Fibroblast of lung (primary cell): ENCODE measurements at regions not wholly inside any gene's neighbourhood (a gene's known extent, or its start where the extent isn't known, plus 50 kb on each side); places are given as distances from the start of the nearest gene placed in this dataset.
"Not testable (repeated sequence)": the region's sequence is repeated elsewhere in the genome, so short reads cannot be mapped to it uniquely, and the experiment has no call there.

Experiments used
- DNase-seq, 2 donors: peaks; one replicate each; pipeline versions ENCODE4 v3.0.0 to v3.0.0-alpha.2; 2010; ENCODE audit warnings: low read depth in 2 of 2
- H2AFZ ChIP-seq: 2 replicates; pipeline ENCODE4 v1.5.1; 2012; ENCODE audit warnings: low read length, control low read depth, inconsistent platforms
- H3K27ac ChIP-seq: 2 replicates; pipeline ENCODE4 v1.5.1; 2011; ENCODE audit warnings: low read length, control low read depth; ENCODE audit not compliant: insufficient read depth
- H3K27me3 ChIP-seq: 2 replicates; pipeline ENCODE4 v1.5.1; 2011; ENCODE audit warnings: mild to moderate bottlenecking, low read length; ENCODE audit not compliant: control insufficient read depth, insufficient read depth
- H3K36me3 ChIP-seq: 2 replicates; pipeline ENCODE4 v1.5.1; 2011; ENCODE audit warnings: low read length; ENCODE audit not compliant: control insufficient read depth, insufficient read depth
- H3K4me1 ChIP-seq: 2 replicates; pipeline ENCODE4 v1.5.1; 2011; ENCODE audit warnings: low read length; ENCODE audit not compliant: control insufficient read depth, insufficient read depth; ENCODE audit errors: extremely low read depth
- H3K4me2 ChIP-seq: 2 replicates; pipeline ENCODE4 v1.5.1; 2011; ENCODE audit warnings: low read length, control low read depth; ENCODE audit not compliant: insufficient read depth; ENCODE audit errors: extremely low read depth
- H3K4me3 ChIP-seq, 4 experiments: fragments of 200-600 bp in 1 of 4; sonication (generic) in 1 of 4; replicated peaks in 1 of 4; 2 replicates each; pipeline ENCODE4 v1.5.1; 2011 to 2016; ENCODE audit warnings: low read length in 4 of 4, low read depth in 3 of 4, mild to moderate bottlenecking in 3 of 4, control low read depth in 2 of 4, inconsistent platforms in 1 of 4, mixed read lengths in 1 of 4; ENCODE audit not compliant: insufficient read depth in 1 of 4; ENCODE audit errors: control extremely low read depth in 1 of 4
- H3K79me2 ChIP-seq: 2 replicates; pipeline ENCODE4 v1.5.1; 2012; ENCODE audit warnings: mild to moderate bottlenecking, low read length, inconsistent platforms; ENCODE audit not compliant: control insufficient read depth, insufficient read depth
- H3K9ac ChIP-seq: 2 replicates; pipeline ENCODE4 v1.5.1; 2011; ENCODE audit warnings: mild to moderate bottlenecking, low read length, control low read depth; ENCODE audit not compliant: insufficient read depth
- H3K9me3 ChIP-seq: 2 replicates; pipeline ENCODE4 v1.5.1; 2012; ENCODE audit warnings: low read depth, low read length; ENCODE audit not compliant: control insufficient read depth, insufficient read depth
- H4K20me1 ChIP-seq: 2 replicates; pipeline ENCODE4 v1.5.1; 2011; ENCODE audit warnings: low read length; ENCODE audit not compliant: control insufficient read depth, insufficient read depth; ENCODE audit errors: extremely low read depth
- CTCF ChIP-seq, 2 donors: IDR thresholded peaks in 1 of 2; conservative IDR thresholded peaks in 1 of 2; 1 replicate in 1 of 2; 2 replicates in 1 of 2; pipeline ENCODE4 v1.5.1; 2011 to 2012; ENCODE audit warnings: low read length in 2 of 2, control low read depth in 1 of 2, inconsistent platforms in 1 of 2, low read depth in 1 of 2, mild to moderate bottlenecking in 1 of 2
- EZH2 ChIP-seq: IDR thresholded peaks from 2 replicates; pipeline ENCODE4 v1.5.1; 2012; ENCODE audit warnings: low read length, control low read depth, mild to moderate bottlenecking; ENCODE audit errors: missing control alignments

- no peaks in the 10 kb centered on the region for H3K36me3 ChIP-seq
- no peaks in the 10 kb centered on the region for H3K4me1 ChIP-seq
- H3K4me3 ChIP-seq = no peak overlapping the region
- H3K27me3 ChIP-seq = no peaks in the 10 kb centered on the region
- DNase-seq = no peak
- H3K9ac ChIP-seq = no peak overlapping the region
- no peak overlapping the region for H3K4me2 ChIP-seq
- no peaks in the 10 kb centered on the region for H3K9me3 ChIP-seq
- H4K20me1 ChIP-seq = no peaks in the 10 kb centered on the region
- H2AFZ ChIP-seq = no peak overlapping the region
- TF ChIP-seq CTCF (conservative IDR thresholded peaks at IDR 0.05 in 1 of 2, IDR thresholded peaks at IDR 0.05 in 1 of 2; ENCODE audit: low read depth in 1 of 2, low read length in 2 of 2) (no peak), EZH2 (no peak)
- no peak overlapping the region for H3K27ac ChIP-seq
- no peaks in the 10 kb centered on the region for H3K79me2 ChIP-seq
Measured at GRCh38 chr6:10136636-10137035, 278.2 kb downstream of the TFAP2A start.

DNA sequence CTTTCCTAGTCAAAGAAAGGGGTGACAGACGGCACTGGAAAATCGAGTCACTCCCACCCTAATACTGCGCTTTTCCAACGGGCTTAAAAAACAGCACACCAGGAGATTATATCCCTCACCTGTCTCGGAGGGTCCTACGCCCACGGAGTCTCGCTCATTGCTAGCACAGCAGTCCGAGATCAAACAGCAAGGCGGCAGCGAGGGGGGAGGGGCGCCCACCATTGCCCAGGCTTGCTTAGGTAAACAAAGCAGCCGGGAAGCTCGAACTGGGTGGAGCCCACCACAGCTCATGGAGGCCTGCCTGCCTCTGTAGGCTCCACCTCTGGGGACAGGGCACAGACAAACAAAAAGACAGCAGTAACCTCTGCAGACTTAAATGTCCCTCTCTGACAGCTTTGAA is 280.7 kb downstream of the TFAP2A start:
- not testable (repeated sequence) for H3K9me3 ChIP-seq, H3K4me1 ChIP-seq, H3K36me3 ChIP-seq, H3K4me3 ChIP-seq, H3K27me3 ChIP-seq, H4K20me1 ChIP-seq, H3K4me2 ChIP-seq, H3K9ac ChIP-seq, H3K79me2 ChIP-seq, H3K27ac ChIP-seq, H2AFZ ChIP-seq, DNase-seq

- no peak for DNase-seq
- no peak overlapping the region for H3K27ac ChIP-seq
- no peak overlapping the region for H3K4me3 ChIP-seq
- no peaks in the 10 kb centered on the region for H4K20me1 ChIP-seq
- no peaks in the 10 kb centered on the region for H3K4me1 ChIP-seq
- H2AFZ ChIP-seq = no peak overlapping the region
- no peak overlapping the region for H3K9ac ChIP-seq
- no peaks in the 10 kb centered on the region for H3K9me3 ChIP-seq
- H3K4me2 ChIP-seq = no peak overlapping the region
- H3K79me2 ChIP-seq = no peaks in the 10 kb centered on the region
- no peaks in the 10 kb centered on the region for H3K27me3 ChIP-seq
- no peaks in the 10 kb centered on the region for H3K36me3 ChIP-seq
- TF ChIP-seq EZH2 = no peak
- no peak for TF ChIP-seq CTCF (conservative IDR thresholded peaks at IDR 0.05 in 1 of 2, IDR thresholded peaks at IDR 0.05 in 1 of 2; ENCODE audit: low read depth in 1 of 2, low read length in 2 of 2)
Measured at GRCh38 chr6:10128721-10129120, 286.2 kb downstream of the TFAP2A start.

GRCh38 chr6:10122164-10122563 is 292.7 kb downstream of the TFAP2A start:
- Histone ChIP-seq H3K4me2 (no peak overlapping the region), H3K9me3 (no peaks in the 10 kb centered on the region), H3K79me2 (no peaks in the 10 kb centered on the region), H3K27ac (no peak overlapping the region), H3K27me3 (no peaks in the 10 kb centered on the region), H3K4me1 (no peaks in the 10 kb centered on the region), H4K20me1 (no peaks in the 10 kb centered on the region), H3K9ac (no peak overlapping the region), H3K4me3 (no peak overlapping the region), H2AFZ (no peak overlapping the region), H3K36me3 (no peaks in the 10 kb centered on the region)
- no peak for DNase-seq
- TF ChIP-seq CTCF (conservative IDR thresholded peaks at IDR 0.05 in 1 of 2, IDR thresholded peaks at IDR 0.05 in 1 of 2; ENCODE audit: low read depth in 1 of 2, low read length in 2 of 2) (no peak), EZH2 (no peak)
